K562 (cell line): ENCODE measurements at regions not wholly inside any gene's neighbourhood (a gene's known extent, or its start where the extent isn't known, plus 50 kb on each side); places are given as distances from the start of the nearest gene placed in this dataset.

Experiments
- ATF7 ChIP-seq: fragments of 450-650 bp; IDR thresholded peaks from 2 replicates; pipeline ENCODE4 v1.7.1; 2014; ENCODE audit warnings: mild to moderate bottlenecking, moderate library complexity
- CEBPG ChIP-seq, 3 experiments: fragments of 200-800 bp in 1 of 3; sonication (Bioruptor generic) in 1 of 3; sonication (generic) in 1 of 3; formaldehyde crosslinking in 1 of 3; IDR thresholded peaks in 2 of 3; conservative IDR thresholded peaks in 1 of 3; 2 replicates each; pipeline versions ENCODE4 v1.6.1 to v1.8.0; 2016 to 2022; ENCODE audit warnings: missing compliant biosample characterization in 2 of 3, missing genetic modification characterization in 2 of 3, mild to moderate bottlenecking in 1 of 3, missing genetic modification reagents in 1 of 3
- CREM ChIP-seq: IDR thresholded peaks from 2 replicates; pipeline ENCODE4 v1.6.1; 2014; ENCODE audit warnings: antibody characterized with exemption, low read depth
- ESRRA ChIP-seq: fragments of 450-650 bp; IDR thresholded peaks from 2 replicates; pipeline ENCODE4 v1.6.1; 2014; ENCODE audit warnings: low read depth, mild to moderate bottlenecking, moderate library complexity, borderline replicate concordance
- KDM1A ChIP-seq, 2 experiments: fragments of 450-650 bp; IDR thresholded peaks; 2 replicates each; pipeline ENCODE4 v1.6.1; 2016; ENCODE audit warnings: mild to moderate bottlenecking in 2 of 2
- KLF1 ChIP-seq: fragments of 450-650 bp; IDR thresholded peaks from 2 replicates; pipeline ENCODE4 v1.6.1; 2016; ENCODE audit warnings: missing genetic modification characterization, missing compliant biosample characterization
- NR2C1 ChIP-seq, 2 experiments: fragments of 450-650 bp; IDR thresholded peaks; 2 replicates each; pipeline ENCODE4 v1.6.1; 2017; ENCODE audit warnings: mild to moderate bottlenecking in 2 of 2, antibody characterized with exemption in 1 of 2, inconsistent platforms in 1 of 2, missing compliant biosample characterization in 1 of 2, missing genetic modification characterization in 1 of 2
- NR2C2 ChIP-seq, 2 experiments: fragments of 200-800 bp in 1 of 2; sonication (Bioruptor generic) in 1 of 2; sonication (generic) in 1 of 2; formaldehyde crosslinking in 1 of 2; IDR thresholded peaks; 2 replicates each; pipeline versions ENCODE4 v1.6.1 to v1.8.0; 2016 to 2022; ENCODE audit warnings: mild to moderate bottlenecking in 1 of 2, missing compliant biosample characterization in 1 of 2, missing genetic modification characterization in 1 of 2, missing genetic modification reagents in 1 of 2
- SAP30 ChIP-seq: fragments of 200-600 bp; sonication (generic); IDR thresholded peaks from 2 replicates; pipeline ENCODE4 v1.6.1; 2012; ENCODE audit warnings: borderline replicate concordance, low read depth, mild to moderate bottlenecking, moderate library complexity, low read length, control low read depth, inconsistent platforms; ENCODE audit not compliant: insufficient read depth, poor library complexity, severe bottlenecking
- USF2 ChIP-seq: sonication (generic); formaldehyde crosslinking; IDR thresholded peaks from 2 replicates; pipeline ENCODE4 v1.5.0; 2020; ENCODE audit warnings: missing genetic modification reagents
- ZNF175 ChIP-seq: fragments of 200-800 bp; sonication (Bioruptor generic); IDR thresholded peaks from 2 replicates; pipeline ENCODE4 v1.6.1; 2016; ENCODE audit warnings: low read depth, mild to moderate bottlenecking, missing genetic modification characterization, missing compliant biosample characterization
- ZNF274 ChIP-seq: IDR thresholded peaks from 2 replicates; pipeline ENCODE4 v1.6.1; 2011; ENCODE audit warnings: low read depth, mild to moderate bottlenecking, low read length, moderate library complexity, borderline replicate concordance
- ZNF766 ChIP-seq: fragments of 200-800 bp; sonication (Bioruptor generic); conservative IDR thresholded peaks from 2 replicates; pipeline ENCODE4 v1.6.1; 2016; ENCODE audit warnings: missing genetic modification characterization, missing compliant biosample characterization

- TF ChIP-seq USF2 (CRISPR knock-in tag) = no peak
- TF ChIP-seq NR2C2 (CRISPR knock-in tag; IDR thresholded peaks at IDR 0.05) = no peak
- peak; percentile 34; the same call in 1 of the 2 replicates for TF ChIP-seq NR2C2 (tag; IDR thresholded peaks at IDR 0.05)
- no peak for TF ChIP-seq KLF1
- no peak for TF ChIP-seq CEBPG (CRISPR knock-in tag; IDR thresholded peaks at IDR 0.05)
- TF ChIP-seq CEBPG (tag; conservative IDR thresholded peaks at IDR 0.05 in 1 of 2, IDR thresholded peaks at IDR 0.05 in 1 of 2) = 0 out of 4 replicates have a peak, but pooled peaks of 1 of the 2 experiments have one; percentile 25
- no peak for TF ChIP-seq ZNF274
- 0 out of 2 replicates have a peak, but pooled peaks have one; percentile 34 for TF ChIP-seq ZNF175
- TF ChIP-seq CREM = peak; percentile 83
- TF ChIP-seq ATF7 = peak; percentile 56
- TF ChIP-seq KDM1A (IDR thresholded peaks at IDR 0.05) = peak; percentile 51 to 76; a peak in 3 of 4 replicates
- TF ChIP-seq ESRRA = peak; percentile 67; the same call in 1 of the 2 replicates
- TF ChIP-seq NR2C1 (IDR thresholded peaks at IDR 0.05) = no peak
- peak; percentile 24; the same call in 1 of the 2 replicates for TF ChIP-seq NR2C1 (tag; IDR thresholded peaks at IDR 0.05)
- 0 out of 2 replicates have a peak, but pooled peaks have one; percentile 28 for TF ChIP-seq ZNF766 (CRISPR knock-in tag)
- no peak for TF ChIP-seq SAP30
- TF ChIP-seq, all 486 proteins: peak for 19
These were observed 63.3 kb upstream of the GRAMD2B start (continued) for GRCh38 chr5:126359884-126360283.
